AG09309 (cell line): ENCODE measurements at regions not wholly inside any gene's neighbourhood (a gene's known extent, or its start where the extent isn't known, plus 50 kb on each side); places are given as distances from the start of the nearest gene placed in this dataset.

Experiments used
- DNase-seq: peaks from one replicate; pipeline ENCODE4 v3.0.0-alpha.2; 2010; ENCODE audit warnings: low read depth
- H3K4me3 ChIP-seq: 2 replicates; pipeline ENCODE4 v1.5.1; 2011; ENCODE audit warnings: mild to moderate bottlenecking, low read depth, low read length, moderate library complexity; ENCODE audit not compliant: control insufficient read depth
- CTCF ChIP-seq: IDR thresholded peaks from 2 replicates; pipeline ENCODE4 v1.5.1; 2011; ENCODE audit warnings: mild to moderate bottlenecking, low read depth, low read length, inconsistent platforms; ENCODE audit not compliant: insufficient read depth, control insufficient read depth; ENCODE audit errors: missing control alignments

- TF ChIP-seq CTCF = no peak
- no peak overlapping the region for H3K4me3 ChIP-seq
- no peak for DNase-seq
Measured at GRCh38 chr16:51931653-51932052, 615.3 kb downstream of the TOX3 start.

- DNase-seq = no peak
- H3K4me3 ChIP-seq = no peak overlapping the region
- TF ChIP-seq CTCF = no peak
Measured at GRCh38 chr16:51924744-51925143, 622.2 kb downstream of the TOX3 start.

GRCh38 chr16:51922476-51922875, 624.5 kb downstream of the TOX3 start:
- H3K4me3 ChIP-seq = no peak overlapping the region
- no peak for DNase-seq
- no peak for TF ChIP-seq CTCF

GRCh38 chr16:51919736-51920135, 627.2 kb downstream of the TOX3 start:
- no peak for DNase-seq
- TF ChIP-seq CTCF = no peak
- no peak overlapping the region for H3K4me3 ChIP-seq

GRCh38 chr16:51916814-51917213, 630.1 kb downstream of the TOX3 start:
- no peak overlapping the region for H3K4me3 ChIP-seq
- DNase-seq = no peak
- no peak for TF ChIP-seq CTCF

GRCh38 chr16:51916231-51916630, 630.7 kb downstream of the TOX3 start:
- H3K4me3 ChIP-seq = no peak overlapping the region
- no peak for DNase-seq
- TF ChIP-seq CTCF = no peak

DNA sequence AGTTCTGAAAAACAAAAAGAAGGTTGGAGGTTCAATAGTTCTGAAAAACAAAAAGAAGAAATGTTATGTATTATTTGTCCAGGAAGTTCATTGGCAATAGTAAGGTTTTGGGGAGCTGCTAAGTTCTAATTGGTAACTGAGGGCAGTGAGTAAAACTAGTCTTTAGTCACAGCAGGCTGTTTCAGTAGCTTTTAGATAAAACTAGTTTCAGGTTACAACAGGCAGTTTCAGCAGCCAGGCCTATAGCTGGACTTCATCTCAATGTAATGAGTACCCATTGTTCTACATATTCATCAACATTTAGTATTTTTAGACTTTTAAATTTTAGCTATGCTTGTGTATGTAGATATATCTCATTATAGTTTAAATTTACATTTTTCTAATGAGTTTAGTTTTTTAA, 639.3 kb downstream of the TOX3 start:
- no peak overlapping the region for H3K4me3 ChIP-seq
- no peak for TF ChIP-seq CTCF
- DNase-seq = no peak
